Dendritic cell treated with granulocyte-macrophage colony-stimulating factor and Interleukin-4, amounts not matched to agents 40 ng/mL and 50 ng/mL, for 4 days (primary cell): ENCODE measurements at regions not wholly inside any gene's neighbourhood (a gene's known extent, or its start where the extent isn't known, plus 50 kb on each side); places are given as distances from the start of the nearest gene placed in this dataset.
A peak's percentile ranks its signal among the peaks of the same experiment; 100 is the strongest.
"Not testable (repeated sequence)": the region's sequence is repeated elsewhere in the genome, so short reads cannot be mapped to it uniquely, and the experiment has no call there.

Experiments used
- H3K27ac Mint-ChIP-seq: one replicate; pipeline ENCODE4 v1.8.0; 2022; ENCODE audit warnings: mild to moderate bottlenecking, mixed read lengths
- H3K27me3 Mint-ChIP-seq: one replicate; pipeline ENCODE4 v1.8.0; 2022; ENCODE audit warnings: mild to moderate bottlenecking, mixed read lengths
- H3K36me3 Mint-ChIP-seq: one replicate; pipeline ENCODE4 v1.8.0; 2022; ENCODE audit warnings: low read depth, mixed read lengths
- H3K4me1 Mint-ChIP-seq: one replicate; pipeline ENCODE4 v1.8.0; 2022; ENCODE audit warnings: low read depth, mixed read lengths
- H3K4me3 Mint-ChIP-seq: one replicate; pipeline ENCODE4 v1.8.0; 2022; ENCODE audit warnings: mild to moderate bottlenecking, moderate library complexity, mixed read lengths
- H3K9me3 Mint-ChIP-seq: one replicate; pipeline ENCODE4 v1.8.0; 2022; ENCODE audit warnings: mixed read lengths
- intact Hi-C: fragments of 100-400 bp; cut with micrococcal nuclease; formaldehyde crosslinking; loops from one replicate; pipeline ENCODE4 v1.15.0; 2022

- H3K4me3 Mint-ChIP-seq, H3K4me1 Mint-ChIP-seq, intact Hi-C loops, H3K9me3 Mint-ChIP-seq, H3K36me3 Mint-ChIP-seq, H3K27me3 Mint-ChIP-seq, H3K27ac Mint-ChIP-seq: not testable (repeated sequence)
Measured at GRCh38 chr2:101645886-101646285, 51.6 kb upstream of the MAP4K4 start.

- H3K4me1 Mint-ChIP-seq, result no peaks in the 10 kb centered on the region
- no peak overlapping the region for H3K4me3 Mint-ChIP-seq
- no peaks in the 10 kb centered on the region for H3K9me3 Mint-ChIP-seq
- no peaks in the 10 kb centered on the region for H3K36me3 Mint-ChIP-seq
- peaks cover 4% of the 10 kb centered on the region for H3K27me3 Mint-ChIP-seq
- intact Hi-C loops, result no loop called here
- H3K27ac Mint-ChIP-seq, result no peak overlapping the region
Measured at GRCh38 chr2:101644842-101645383, 52.6 kb upstream of the MAP4K4 start.

- Mint-ChIP-seq H3K4me1 (peaks cover 8% of the 10 kb centered on the region), H3K27me3 (peaks cover 7% of the 10 kb centered on the region), H3K4me3 (no peak overlapping the region), H3K27ac (no peak overlapping the region), H3K9me3 (no peaks in the 10 kb centered on the region), H3K36me3 (no peaks in the 10 kb centered on the region)
- intact Hi-C loops, result no loop called here
Measured at GRCh38 chr2:101643004-101643524, 54.4 kb upstream of the MAP4K4 start.

- Mint-ChIP-seq H3K4me3 (no peak overlapping the region), H3K4me1 (peaks cover 11% of the 10 kb centered on the region), H3K27me3 (peaks cover 15% of the 10 kb centered on the region), H3K9me3 (no peaks in the 10 kb centered on the region), H3K36me3 (no peaks in the 10 kb centered on the region), H3K27ac (no peak overlapping the region)
- intact Hi-C loops, result no loop called here
Measured at GRCh38 chr2:101638817-101639605, 58.5 kb upstream of the MAP4K4 start.

- Mint-ChIP-seq H3K4me3 (no peak overlapping the region), H3K36me3 (no peaks in the 10 kb centered on the region), H3K27ac (no peak overlapping the region), H3K4me1 (peaks cover 11% of the 10 kb centered on the region), H3K9me3 (no peaks in the 10 kb centered on the region), H3K27me3 (peaks cover 17% of the 10 kb centered on the region)
- intact Hi-C loops, result no loop called here
Measured at GRCh38 chr2:101638181-101638711, 59.3 kb upstream of the MAP4K4 start.

GRCh38 chr2:101630224-101630949 lies 67.1 kb upstream of the MAP4K4 start:
- peaks cover 27% of the 10 kb centered on the region for H3K4me1 Mint-ChIP-seq
- intact Hi-C loops, result no loop called here
- no peaks in the 10 kb centered on the region for H3K36me3 Mint-ChIP-seq
- H3K9me3 Mint-ChIP-seq, result no peaks in the 10 kb centered on the region
- H3K4me3 Mint-ChIP-seq, result no peak overlapping the region
- peaks cover 43% of the 10 kb centered on the region for H3K27me3 Mint-ChIP-seq
- no peak overlapping the region for H3K27ac Mint-ChIP-seq

- H3K27ac Mint-ChIP-seq, result peak overlapping the region; percentile 68
- no peak overlapping the region for H3K4me3 Mint-ChIP-seq
- no peaks in the 10 kb centered on the region for H3K9me3 Mint-ChIP-seq
- H3K36me3 Mint-ChIP-seq, result no peaks in the 10 kb centered on the region
- intact Hi-C loops, result loop anchor here (10.0 kb wide), 1 partner anchor 163 kb away; no protein-coding TSS in a partner anchor
- peaks cover 53% of the 10 kb centered on the region for H3K27me3 Mint-ChIP-seq
- H3K4me1 Mint-ChIP-seq, result peaks cover 45% of the 10 kb centered on the region
Measured at GRCh38 chr2:101628030-101628392, 69.5 kb upstream of the MAP4K4 start.

- Mint-ChIP-seq H3K9me3 (no peaks in the 10 kb centered on the region), H3K4me3 (peak overlapping the region; percentile 51), H3K36me3 (no peaks in the 10 kb centered on the region), H3K4me1 (peaks cover 50% of the 10 kb centered on the region), H3K27ac (peak overlapping the region; percentile 68), H3K27me3 (peaks cover 57% of the 10 kb centered on the region)
- intact Hi-C loops, result loop anchor here (10.0 kb wide), 1 partner anchor 163 kb away; no protein-coding TSS in a partner anchor
Measured at GRCh38 chr2:101627285-101628029, 70.0 kb upstream of the MAP4K4 start.

GRCh38 chr2:101625814-101626213 lies 71.7 kb upstream of the MAP4K4 start:
- intact Hi-C loops, result loop anchor here (10.0 kb wide), 1 partner anchor 161 kb away; no protein-coding TSS in a partner anchor
- not testable (repeated sequence) for H3K36me3 Mint-ChIP-seq, H3K4me3 Mint-ChIP-seq, H3K9me3 Mint-ChIP-seq
- Mint-ChIP-seq H3K27ac (peak overlapping the region; percentile 36), H3K27me3 (peaks cover 67% of the 10 kb centered on the region), H3K4me1 (peaks cover 63% of the 10 kb centered on the region)

- Mint-ChIP-seq H3K9me3 (no peaks in the 10 kb centered on the region), H3K27me3 (peaks cover 67% of the 10 kb centered on the region), H3K4me1 (peaks cover 62% of the 10 kb centered on the region), H3K36me3 (no peaks in the 10 kb centered on the region), H3K4me3 (no peak overlapping the region), H3K27ac (peak overlapping the region; percentile 36)
- intact Hi-C loops, result loop anchor here (10.0 kb wide), 1 partner anchor 161 kb away; no protein-coding TSS in a partner anchor
Measured at GRCh38 chr2:101625387-101625786, 72.1 kb upstream of the MAP4K4 start.

GRCh38 chr2:101624706-101625332 lies 72.7 kb upstream of the MAP4K4 start:
- H3K4me1 Mint-ChIP-seq, result peaks cover 62% of the 10 kb centered on the region
- no peaks in the 10 kb centered on the region for H3K9me3 Mint-ChIP-seq
- H3K4me3 Mint-ChIP-seq, result no peak overlapping the region
- H3K27ac Mint-ChIP-seq, result peak overlapping the region; percentile 36
- intact Hi-C loops, result loop anchor here (10.0 kb wide), 1 partner anchor 160 kb away; no protein-coding TSS in a partner anchor
- peaks cover 68% of the 10 kb centered on the region for H3K27me3 Mint-ChIP-seq
- H3K36me3 Mint-ChIP-seq, result no peaks in the 10 kb centered on the region

GRCh38 chr2:101623031-101623521 lies 74.4 kb upstream of the MAP4K4 start:
- Mint-ChIP-seq H3K27ac (peak overlapping the region; percentile 89), H3K36me3 (no peaks in the 10 kb centered on the region), H3K9me3 (no peaks in the 10 kb centered on the region), H3K4me3 (no peak overlapping the region), H3K27me3 (peaks cover 72% of the 10 kb centered on the region), H3K4me1 (peaks cover 77% of the 10 kb centered on the region)
- intact Hi-C loops, result loop anchor here (2.0 to 10.0 kb wide), 2 partner anchors 76 to 158 kb away; no protein-coding TSS in a partner anchor
